Activated T-cell treated with anti-CD3 and anti-CD28 coated beads, Interleukin-2, amount 50 U/mL, for 48 hours (primary cell): ENCODE measurements at regions not wholly inside any gene's neighbourhood (a gene's known extent, or its start where the extent isn't known, plus 50 kb on each side); places are given as distances from the start of the nearest gene placed in this dataset.
"Not testable (repeated sequence)": the region's sequence is repeated elsewhere in the genome, so short reads cannot be mapped to it uniquely, and the experiment has no call there.

Experiments
- DNase-seq, 2 experiments: peaks; one replicate each; pipeline ENCODE4 v3.0.0-alpha.2; 2020

GRCh38 chr1:144140243-144140642 is 168.5 kb upstream of the FAM72C start:
- DNase-seq: not testable (repeated sequence)

GRCh38 chr1:144105006-144105405 is 133.2 kb upstream of the FAM72C start:
- DNase-seq: not testable (repeated sequence)

- peak; percentile 34 to 43 for DNase-seq
These were observed 132.4 kb upstream of the FAM72C start for GRCh38 chr1:144104000-144104677.

GRCh38 chr1:144103156-144103880 is 131.5 kb upstream of the FAM72C start:
- DNase-seq: peak; percentile 31 to 53

GRCh38 chr1:144102046-144102745 is 130.4 kb upstream of the FAM72C start:
- peak; percentile 14 to 16 for DNase-seq

- peak; percentile 16 to 20 for DNase-seq
These were observed 129.7 kb upstream of the FAM72C start for GRCh38 chr1:144101397-144102045.

- peak; percentile 53 to 59 for DNase-seq
These were observed 105.5 kb upstream of the FAM72C start for GRCh38 chr1:144077167-144077841.

GRCh38 chr1:144076646-144077045 is 104.9 kb upstream of the FAM72C start:
- DNase-seq: peak; percentile 16 to 22

GRCh38 chr1:144070394-144071053 is 98.7 kb upstream of the FAM72C start:
- DNase-seq: not testable (repeated sequence)

GRCh38 chr1:144067042-144067441 is 95.3 kb upstream of the FAM72C start:
- DNase-seq: not testable (repeated sequence)

- DNase-seq: not testable (repeated sequence)
These were observed 94.5 kb upstream of the FAM72C start for GRCh38 chr1:144066071-144066813.

GRCh38 chr1:144065299-144066060 is 93.7 kb upstream of the FAM72C start:
- not testable (repeated sequence) for DNase-seq

- not testable (repeated sequence) for DNase-seq
These were observed 77.6 kb upstream of the FAM72C start for GRCh38 chr1:144049365-144049764.

GRCh38 chr1:144046645-144047044 is 74.9 kb upstream of the FAM72C start:
- not testable (repeated sequence) for DNase-seq

- DNase-seq: peak; percentile 36 to 45
These were observed 74.2 kb upstream of the FAM72C start for GRCh38 chr1:144045751-144046546.

- DNase-seq: not testable (repeated sequence)
These were observed 70.5 kb upstream of the FAM72C start for GRCh38 chr1:144042251-144042650.

GRCh38 chr1:144040293-144040692 is 68.5 kb upstream of the FAM72C start:
- DNase-seq: not testable (repeated sequence)

GRCh38 chr1:144034045-144034444 is 62.3 kb upstream of the FAM72C start:
- not testable (repeated sequence) for DNase-seq

- not testable (repeated sequence) for DNase-seq
These were observed 59.8 kb upstream of the FAM72C start for GRCh38 chr1:144031550-144031949.
